Stomach (tissue), 8 donors: ENCODE measurements at regions not wholly inside any gene's neighbourhood (a gene's known extent, or its start where the extent isn't known, plus 50 kb on each side); places are given as distances from the start of the nearest gene placed in this dataset.

Source experiments
- DNase-seq, 2 donors: peaks; one replicate each; pipeline versions ENCODE4 v3.0.0 to v3.0.0-alpha.2; 2013 to 2019
- H3K27ac ChIP-seq, 5 donors: fragments of 200-600 bp in 4 of 5; sonication (generic) in 4 of 5; one replicate each; pipeline ENCODE4 v1.5.1; 2013 to 2019; ENCODE audit warnings: mild to moderate bottlenecking in 1 of 5, moderate library complexity in 1 of 5
- H3K27me3 ChIP-seq, 3 donors: fragments of 200-600 bp; sonication (generic); one replicate each; pipeline ENCODE4 v1.5.1; 2017 to 2019; ENCODE audit warnings: mixed run types in 1 of 3
- H3K36me3 ChIP-seq, 4 donors: fragments of 200-600 bp; sonication (generic); 1 replicate in 3 of 4; 2 replicates in 1 of 4; pipeline ENCODE4 v1.5.1; 2016 to 2019
- H3K4me1 ChIP-seq, 4 donors: fragments of 200-600 bp; sonication (generic); one replicate each; pipeline ENCODE4 v1.5.1; 2016 to 2019
- H3K4me3 ChIP-seq, 4 donors: fragments of 200-600 bp; sonication (generic) in 3 of 4; one replicate each; pipeline ENCODE4 v1.5.1; 2016 to 2019; ENCODE audit warnings: mild to moderate bottlenecking in 1 of 4
- H3K9me3 ChIP-seq, 4 donors: fragments of 200-600 bp; sonication (generic); one replicate each; pipeline ENCODE4 v1.5.1; 2016 to 2019
- EP300 ChIP-seq: sonication (generic); formaldehyde crosslinking; IDR thresholded peaks from one replicate; pipeline ENCODE4 v1.6.1; 2017; ENCODE audit warnings: antibody characterized with exemption
- POLR2A ChIP-seq, 4 donors: fragments of 450-650 bp; IDR thresholded peaks; one replicate each; pipeline ENCODE4 v1.6.1; 2016; ENCODE audit warnings: antibody characterized with exemption in 4 of 4, control low read depth in 2 of 4, mild to moderate bottlenecking in 1 of 4, moderate library complexity in 1 of 4
- POLR2AphosphoS5 ChIP-seq, 3 donors: sonication (generic); formaldehyde crosslinking; IDR thresholded peaks; one replicate each; pipeline ENCODE4 v1.6.1; 2016; ENCODE audit warnings: antibody characterized with exemption in 3 of 3
- WGBS, 5 donors: extraction: QIAGEN DNeasy Blood & Tissue Kit in 3 of 5; methylation state at CpG; one replicate each; pipeline versions ENCODE4 v1.1.5 to v1.1.7; 2013 to 2018; 5-methylcytosine and 5-hydroxymethylcytosine counted together
- intact Hi-C: fragments of 100-400 bp; cut with DNase I; formaldehyde crosslinking; loops from one replicate; pipeline ENCODE4 v1.15.1; 2023; ENCODE audit warnings: low total_unique reads
- TF ChIP-seq, protein P1 (sequence below), 7 experiments: fragments of 450-650 bp in 4 of 7; fragments of 200-600 bp in 3 of 7; sonication (generic) in 3 of 7; IDR thresholded peaks; one replicate each; pipeline ENCODE4 v1.5.1; 2016 to 2019; ENCODE audit warnings: antibody characterized with exemption in 7 of 7, control low read depth in 2 of 7, mild to moderate bottlenecking in 1 of 7
- donor health status: healthy with polysubstance abuse.
- donor health status: Bipolar disorder and iron deficiency.
- donor health status: healthy.

DNA sequence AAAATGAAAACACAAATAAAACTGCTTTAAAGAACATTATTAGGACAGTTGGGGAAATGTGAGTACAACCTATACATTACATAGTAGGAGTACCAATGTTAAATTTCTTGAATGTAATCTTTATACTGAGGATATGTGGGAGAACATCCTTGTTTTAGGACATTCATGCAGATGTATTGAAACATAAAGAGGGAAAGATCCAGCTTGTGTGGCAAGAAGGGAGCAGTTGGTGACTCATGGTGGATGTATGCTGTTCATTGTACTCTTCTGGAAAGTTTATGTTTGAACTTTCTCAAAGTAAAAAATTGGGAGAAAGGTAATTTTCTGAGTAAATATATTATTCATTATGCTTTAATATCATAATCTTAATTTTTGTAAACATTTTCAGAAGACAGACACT lies 132.1 kb upstream of the DLGAP1 start:
- peak in 1 of 2 donors; percentile 12 for DNase-seq
- Histone ChIP-seq H3K36me3 (no peaks in the 10 kb centered on the region), H3K9me3 (no peaks in the 10 kb centered on the region), H3K27ac (no peak overlapping the region), H3K4me1 (no peaks in the 10 kb centered on the region), H3K27me3 (no peaks in the 10 kb centered on the region), H3K4me3 (no peak overlapping the region)
- intact Hi-C loops = no loop called here
- TF ChIP-seq, protein P1, sequence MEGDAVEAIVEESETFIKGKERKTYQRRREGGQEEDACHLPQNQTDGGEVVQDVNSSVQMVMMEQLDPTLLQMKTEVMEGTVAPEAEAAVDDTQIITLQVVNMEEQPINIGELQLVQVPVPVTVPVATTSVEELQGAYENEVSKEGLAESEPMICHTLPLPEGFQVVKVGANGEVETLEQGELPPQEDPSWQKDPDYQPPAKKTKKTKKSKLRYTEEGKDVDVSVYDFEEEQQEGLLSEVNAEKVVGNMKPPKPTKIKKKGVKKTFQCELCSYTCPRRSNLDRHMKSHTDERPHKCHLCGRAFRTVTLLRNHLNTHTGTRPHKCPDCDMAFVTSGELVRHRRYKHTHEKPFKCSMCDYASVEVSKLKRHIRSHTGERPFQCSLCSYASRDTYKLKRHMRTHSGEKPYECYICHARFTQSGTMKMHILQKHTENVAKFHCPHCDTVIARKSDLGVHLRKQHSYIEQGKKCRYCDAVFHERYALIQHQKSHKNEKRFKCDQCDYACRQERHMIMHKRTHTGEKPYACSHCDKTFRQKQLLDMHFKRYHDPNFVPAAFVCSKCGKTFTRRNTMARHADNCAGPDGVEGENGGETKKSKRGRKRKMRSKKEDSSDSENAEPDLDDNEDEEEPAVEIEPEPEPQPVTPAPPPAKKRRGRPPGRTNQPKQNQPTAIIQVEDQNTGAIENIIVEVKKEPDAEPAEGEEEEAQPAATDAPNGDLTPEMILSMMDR (IDR thresholded peaks at IDR 0.05) = no peak
- no peak for TF ChIP-seq POLR2AphosphoS5 (IDR thresholded peaks at IDR 0.05)
- no peak for TF ChIP-seq POLR2A (IDR thresholded peaks at IDR 0.05)
- TF ChIP-seq EP300 = no peak

DNA sequence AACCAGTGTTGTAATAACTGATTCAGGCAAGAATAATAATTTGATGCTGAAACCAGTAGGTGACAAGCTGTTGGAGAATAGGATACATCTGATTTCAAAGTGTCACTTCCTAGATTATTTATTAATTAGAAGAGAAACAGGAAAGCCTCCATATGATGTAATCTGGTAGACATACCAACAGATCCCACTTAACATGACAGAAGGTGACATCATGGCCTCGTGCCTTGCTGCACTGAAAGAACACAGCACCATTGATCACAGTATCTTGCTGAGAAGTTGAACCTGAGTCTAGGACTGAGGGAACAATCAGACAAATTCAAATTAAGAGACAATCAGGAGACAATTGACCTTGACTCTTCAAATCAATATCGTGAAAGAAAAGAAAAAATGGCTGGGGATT lies 131.6 kb upstream of the DLGAP1 start:
- no peaks in the 10 kb centered on the region for H3K4me1 ChIP-seq
- 50 to 60% (median 54%) methylated on average over 2 of the region's 2 CpGs for WGBS, 5 donors
- intact Hi-C loops = no loop called here
- no peaks in the 10 kb centered on the region for H3K27me3 ChIP-seq
- no peak overlapping the region for H3K27ac ChIP-seq
- no peaks in the 10 kb centered on the region for H3K36me3 ChIP-seq
- DNase-seq = no peak
- no peaks in the 10 kb centered on the region for H3K9me3 ChIP-seq
- no peak overlapping the region for H3K4me3 ChIP-seq
- TF ChIP-seq, protein P1 (IDR thresholded peaks at IDR 0.05) = no peak
- no peak for TF ChIP-seq EP300
- no peak for TF ChIP-seq POLR2AphosphoS5 (IDR thresholded peaks at IDR 0.05)
- no peak for TF ChIP-seq POLR2A (IDR thresholded peaks at IDR 0.05)

DNA sequence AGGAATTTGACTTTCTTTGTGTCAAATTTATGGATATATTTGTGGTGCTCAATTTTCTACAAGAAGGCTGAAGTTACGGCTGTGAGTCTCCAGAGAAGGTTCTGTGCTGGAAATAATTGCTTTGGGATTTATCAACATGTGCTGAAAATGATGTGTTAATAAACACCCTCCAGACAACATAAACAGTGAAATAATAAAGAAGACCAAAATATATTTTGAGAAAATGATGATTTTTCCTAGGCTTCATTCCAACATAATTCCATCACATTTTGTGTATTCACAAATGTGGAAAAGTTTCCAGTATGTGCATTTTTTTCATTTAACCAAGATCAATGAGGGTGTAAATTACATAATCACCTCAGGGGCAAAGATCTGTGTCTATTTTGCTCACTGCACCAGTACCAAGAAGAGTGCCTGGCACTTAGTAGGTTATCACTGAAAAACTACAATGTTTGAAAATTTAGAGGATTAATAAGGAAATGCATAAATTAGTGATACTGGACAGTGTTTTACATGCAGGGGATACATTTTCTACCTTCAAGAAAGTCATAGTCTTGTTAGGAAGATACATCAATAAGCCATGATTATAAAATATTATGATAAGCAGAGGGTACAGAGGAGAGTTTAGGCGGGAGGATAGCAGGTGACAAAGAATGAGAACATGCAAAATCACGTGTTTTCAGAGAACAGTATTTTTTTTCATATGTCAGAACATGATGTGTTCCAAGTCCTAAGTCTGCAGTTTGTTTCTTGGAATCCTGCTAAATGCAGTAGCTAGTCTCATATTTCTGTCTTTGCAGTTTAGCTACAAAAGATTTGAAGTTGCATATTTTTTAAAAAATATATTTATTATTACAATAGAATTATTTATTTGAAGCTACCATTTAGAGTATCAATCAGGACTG lies 127.6 kb upstream of the DLGAP1 start:
- 68 to 81% (median 77%) methylated on average over 3 of the region's 3 CpGs for WGBS, 5 donors
- no peaks in the 10 kb centered on the region for H3K4me1 ChIP-seq
- intact Hi-C loops = no loop called here
- DNase-seq = no peak
- no peak overlapping the region for H3K4me3 ChIP-seq
- H3K27ac ChIP-seq = no peak overlapping the region
- TF ChIP-seq POLR2AphosphoS5 (IDR thresholded peaks at IDR 0.05) (no peak), POLR2A (IDR thresholded peaks at IDR 0.05) (no peak), EP300 (no peak)
- TF ChIP-seq, protein P1 (IDR thresholded peaks at IDR 0.05) = no peak
- no peaks in the 10 kb centered on the region for H3K36me3 ChIP-seq
- no peaks in the 10 kb centered on the region for H3K27me3 ChIP-seq
- H3K9me3 ChIP-seq = peaks cover 0 to 20% (median 12%) of the 10 kb centered on the region in 4 donors

DNA sequence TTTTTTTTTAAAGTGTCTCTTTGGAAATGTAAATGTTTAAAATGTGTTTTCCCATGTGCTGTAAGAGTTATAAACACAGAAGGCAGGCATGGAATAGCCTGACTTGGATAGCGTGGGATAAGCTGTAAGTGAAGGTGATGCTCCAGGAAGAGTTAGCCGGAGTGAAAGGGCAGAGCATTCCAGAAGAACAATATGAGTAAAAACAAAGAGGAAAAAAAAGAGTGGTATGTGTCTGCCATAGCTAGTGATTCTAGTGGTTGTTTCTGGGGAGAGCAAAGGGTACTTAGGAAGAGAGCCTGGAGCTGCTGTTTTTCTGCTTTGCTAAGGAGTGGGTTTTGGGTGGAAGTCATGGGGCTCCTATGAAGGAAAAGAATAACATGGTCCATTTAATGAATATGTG lies 126.9 kb upstream of the DLGAP1 start:
- TF ChIP-seq POLR2AphosphoS5 (IDR thresholded peaks at IDR 0.05) (no peak), EP300 (no peak), POLR2A (IDR thresholded peaks at IDR 0.05) (no peak)
- TF ChIP-seq, protein P1 (IDR thresholded peaks at IDR 0.05) = no peak
- 67 to 89% (median 83%) methylated on average over 2 of the region's 2 CpGs for WGBS, 5 donors
- intact Hi-C loops = no loop called here

More for the DNA sequence above, 126.9 kb upstream of the DLGAP1 start:
- Histone ChIP-seq H3K27ac (no peak overlapping the region), H3K4me1 (no peaks in the 10 kb centered on the region), H3K4me3 (no peak overlapping the region), H3K36me3 (no peaks in the 10 kb centered on the region), H3K27me3 (no peaks in the 10 kb centered on the region), H3K9me3 (peaks cover 0 to 27% (median 15%) of the 10 kb centered on the region in 4 donors)
- no peak for DNase-seq
